Trophoblast cell (in vitro differentiated cells and primary cell): ENCODE measurements at regions not wholly inside any gene's neighbourhood (a gene's known extent, or its start where the extent isn't known, plus 50 kb on each side); places are given as distances from the start of the nearest gene placed in this dataset.

Experiments
- DNase-seq, 2 donors: peaks; one replicate each; pipeline ENCODE4 v3.0.0-alpha.2; 2016
- H2AFZ ChIP-seq: 2 replicates; pipeline ENCODE4 v1.6.1; 2013; ENCODE audit warnings: low read length, moderate library complexity, mild to moderate bottlenecking; ENCODE audit not compliant: insufficient read depth, poor library complexity
- H2AK5ac ChIP-seq: 2 replicates; pipeline ENCODE4 v1.6.1; 2013; ENCODE audit warnings: mild to moderate bottlenecking, low read length
- H2BK120ac ChIP-seq: 2 replicates; pipeline ENCODE4 v1.6.1; 2013; ENCODE audit warnings: low read length, mild to moderate bottlenecking, moderate library complexity; ENCODE audit not compliant: insufficient read depth, poor library complexity
- H2BK12ac ChIP-seq: 2 replicates; pipeline ENCODE4 v1.6.1; 2013; ENCODE audit warnings: mild to moderate bottlenecking, low read length, moderate library complexity
- H2BK5ac ChIP-seq: 2 replicates; pipeline ENCODE4 v1.6.1; 2013; ENCODE audit warnings: low read length, low read depth, moderate library complexity, mild to moderate bottlenecking; ENCODE audit not compliant: poor library complexity
- H3K14ac ChIP-seq: 2 replicates; pipeline ENCODE4 v1.6.1; 2013; ENCODE audit warnings: mild to moderate bottlenecking, low read length
- H3K18ac ChIP-seq: 2 replicates; pipeline ENCODE4 v1.6.1; 2013; ENCODE audit warnings: mild to moderate bottlenecking, low read length
- H3K23ac ChIP-seq: 2 replicates; pipeline ENCODE4 v1.6.1; 2013; ENCODE audit warnings: low read length
- H3K27ac ChIP-seq: 2 replicates; pipeline ENCODE4 v1.5.1; 2013; ENCODE audit warnings: low read depth, mild to moderate bottlenecking, inconsistent platforms, low read length, moderate library complexity
- H3K27me3 ChIP-seq: 2 replicates; pipeline ENCODE4 v1.6.1; 2013; ENCODE audit warnings: inconsistent platforms, mild to moderate bottlenecking, low read length, moderate library complexity; ENCODE audit not compliant: insufficient read depth
- H3K36me3 ChIP-seq, 2 experiments: 1 replicate in 1 of 2; 2 replicates in 1 of 2; pipeline ENCODE4 v1.6.1; 2013; ENCODE audit warnings: low read length in 2 of 2, mild to moderate bottlenecking in 2 of 2, moderate library complexity in 1 of 2; ENCODE audit not compliant: insufficient read depth in 2 of 2, control insufficient read depth in 1 of 2
- H3K4ac ChIP-seq: 2 replicates; pipeline ENCODE4 v1.6.1; 2013; ENCODE audit warnings: low read depth, mild to moderate bottlenecking, low read length, moderate library complexity
- H3K4me1 ChIP-seq, 2 experiments: 1 replicate in 1 of 2; 2 replicates in 1 of 2; pipeline ENCODE4 v1.6.1; 2013; ENCODE audit warnings: low read length in 2 of 2, mild to moderate bottlenecking in 2 of 2, moderate library complexity in 1 of 2; ENCODE audit not compliant: insufficient read depth in 2 of 2, control insufficient read depth in 1 of 2
- H3K4me2 ChIP-seq: 2 replicates; pipeline ENCODE4 v1.6.1; 2013; ENCODE audit warnings: inconsistent platforms, mild to moderate bottlenecking, low read length, moderate library complexity
- H3K4me3 ChIP-seq: 2 replicates; pipeline ENCODE4 v1.5.1; 2013; ENCODE audit warnings: mild to moderate bottlenecking, low read depth, low read length, inconsistent platforms
- H3K79me1 ChIP-seq: one replicate; pipeline ENCODE4 v1.6.1; 2013; ENCODE audit warnings: low read length
- H3K79me2 ChIP-seq: 2 replicates; pipeline ENCODE4 v1.6.1; 2013; ENCODE audit warnings: low read length, mild to moderate bottlenecking; ENCODE audit not compliant: control insufficient read depth, insufficient read depth, poor library complexity
- H3K9ac ChIP-seq: 2 replicates; pipeline ENCODE4 v1.6.1; 2013; ENCODE audit warnings: mild to moderate bottlenecking, low read length
- H3K9me3 ChIP-seq: 2 replicates; pipeline ENCODE4 v1.6.1; 2013; ENCODE audit warnings: low read depth, mild to moderate bottlenecking, control low read depth, inconsistent platforms, low read length; ENCODE audit not compliant: insufficient read depth
- H4K12ac ChIP-seq: 2 replicates; pipeline ENCODE4 v1.6.1; 2013; ENCODE audit warnings: low read depth, mild to moderate bottlenecking, low read length, moderate library complexity
- H4K8ac ChIP-seq: 2 replicates; pipeline ENCODE4 v1.6.1; 2013; ENCODE audit warnings: low read depth, mild to moderate bottlenecking, low read length, moderate library complexity
- H4K91ac ChIP-seq: one replicate; pipeline ENCODE4 v1.6.1; 2013; ENCODE audit warnings: low read depth, mild to moderate bottlenecking, low read length, moderate library complexity
- WGBS: extraction: QIAGEN DNeasy Blood & Tissue Kit; methylation state at CpG from one replicate; pipeline ENCODE4 v1.1.7; 2013; ENCODE audit warnings: missing lambda C conversion rate; ENCODE audit not compliant: insufficient read length, insufficient coverage; ENCODE audit errors: extremely low coverage; 5-methylcytosine and 5-hydroxymethylcytosine counted together

- Histone ChIP-seq H2AK5ac (no peak overlapping the region), H3K36me3 (no peaks in the 10 kb centered on the region), H3K23ac (no peak overlapping the region), H4K12ac (no peak overlapping the region), H4K91ac (no peak overlapping the region), H3K4me2 (no peak overlapping the region), H2BK12ac (no peak overlapping the region), H3K4me3 (no peak overlapping the region), H3K4ac (no peak overlapping the region), H3K79me2 (no peaks in the 10 kb centered on the region), H2BK120ac (no peak overlapping the region), H3K9ac (no peak overlapping the region), H3K27me3 (no peaks in the 10 kb centered on the region), H4K8ac (no peak overlapping the region), H3K4me1 (no peaks in the 10 kb centered on the region), H3K27ac (no peak overlapping the region), H3K9me3 (no peaks in the 10 kb centered on the region), H2BK5ac (no peak overlapping the region), H3K18ac (no peak overlapping the region), H3K79me1 (no peaks in the 10 kb centered on the region), H3K14ac (no peak overlapping the region), H2AFZ (no peak overlapping the region)
- DNase-seq: peak; percentile 8 to 59
- no CpG with 5 or more reads among the region's 2 CpGs for WGBS
Observed at GRCh38 chr16:49158029-49158642, 123.5 kb downstream of the CBLN1 start.

- H2AK5ac ChIP-seq: no peak overlapping the region
- H3K27ac ChIP-seq: no peak overlapping the region
- H3K4ac ChIP-seq: no peak overlapping the region
- H3K4me2 ChIP-seq: no peak overlapping the region
- H2BK120ac ChIP-seq: no peak overlapping the region
- H3K27me3 ChIP-seq: no peaks in the 10 kb centered on the region
- no peaks in the 10 kb centered on the region for H3K79me1 ChIP-seq
- no peak overlapping the region for H4K12ac ChIP-seq
- no peak overlapping the region for H2AFZ ChIP-seq
- H3K9me3 ChIP-seq: peaks cover 3% of the 10 kb centered on the region
- DNase-seq: no peak
- H2BK12ac ChIP-seq: no peak overlapping the region
- no peak overlapping the region for H3K14ac ChIP-seq
- peak overlapping the region; percentile 33 for H3K9ac ChIP-seq
- H3K4me3 ChIP-seq: no peak overlapping the region
- no peak overlapping the region for H4K91ac ChIP-seq
- no peak overlapping the region for H4K8ac ChIP-seq
- H3K36me3 ChIP-seq: no peaks in the 10 kb centered on the region
- H3K4me1 ChIP-seq: no peaks in the 10 kb centered on the region
- WGBS: no CpG with 5 or more reads among the region's 2 CpGs
- peak overlapping the region; percentile 31 for H3K23ac ChIP-seq
- H3K79me2 ChIP-seq: no peaks in the 10 kb centered on the region
- H2BK5ac ChIP-seq: no peak overlapping the region
- no peak overlapping the region for H3K18ac ChIP-seq
Observed at GRCh38 chr16:49150341-49150740, 131.3 kb downstream of the CBLN1 start.

GRCh38 chr16:49148410-49148809, 133.2 kb downstream of the CBLN1 start:
- WGBS: no CpG with 5 or more reads among the region's 4 CpGs
- Histone ChIP-seq H2AK5ac (no peak overlapping the region), H3K4me2 (no peak overlapping the region), H4K8ac (no peak overlapping the region), H3K4ac (no peak overlapping the region), H2BK5ac (no peak overlapping the region), H3K4me3 (no peak overlapping the region), H3K27ac (no peak overlapping the region), H3K27me3 (no peaks in the 10 kb centered on the region), H3K9ac (no peak overlapping the region), H3K79me1 (no peaks in the 10 kb centered on the region), H4K12ac (no peak overlapping the region), H3K79me2 (no peaks in the 10 kb centered on the region), H3K9me3 (peaks cover 3% of the 10 kb centered on the region), H3K36me3 (no peaks in the 10 kb centered on the region), H3K18ac (no peak overlapping the region), H2BK120ac (no peak overlapping the region), H3K23ac (no peak overlapping the region), H2AFZ (no peak overlapping the region), H2BK12ac (no peak overlapping the region), H4K91ac (no peak overlapping the region), H3K14ac (no peak overlapping the region), H3K4me1 (no peaks in the 10 kb centered on the region)
- no peak for DNase-seq

DNA sequence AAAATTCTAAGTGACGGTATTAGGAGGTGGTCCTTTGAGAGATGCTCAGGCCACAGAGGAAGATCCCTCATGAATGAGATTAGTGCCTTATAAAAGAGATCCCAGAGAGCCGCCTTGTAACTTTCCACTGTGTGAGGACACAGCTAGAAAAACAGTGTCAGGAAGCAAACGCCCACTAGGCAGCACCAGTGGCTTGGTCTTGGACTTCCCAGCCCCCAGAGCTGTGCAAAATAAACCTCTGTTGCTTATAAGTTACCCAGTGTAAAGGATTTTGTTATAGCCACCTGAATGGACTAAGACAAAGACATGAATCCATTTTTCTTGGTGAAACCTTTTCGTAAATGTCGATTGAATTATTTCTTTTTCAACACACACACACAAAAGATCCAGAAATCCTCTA, 141.0 kb downstream of the CBLN1 start:
- Histone ChIP-seq H3K79me2 (no peaks in the 10 kb centered on the region), H3K4me3 (no peak overlapping the region), H2AFZ (no peak overlapping the region), H2BK120ac (no peak overlapping the region), H4K8ac (no peak overlapping the region), H3K23ac (no peak overlapping the region), H4K12ac (no peak overlapping the region), H3K4me1 (no peaks in the 10 kb centered on the region), H3K36me3 (no peaks in the 10 kb centered on the region), H2BK12ac (no peak overlapping the region), H4K91ac (no peak overlapping the region), H3K27me3 (no peaks in the 10 kb centered on the region), H3K4ac (no peak overlapping the region), H3K18ac (no peak overlapping the region), H2AK5ac (no peak overlapping the region), H2BK5ac (no peak overlapping the region), H3K79me1 (no peaks in the 10 kb centered on the region), H3K4me2 (no peak overlapping the region), H3K9me3 (no peaks in the 10 kb centered on the region), H3K14ac (no peak overlapping the region), H3K27ac (no peak overlapping the region), H3K9ac (no peak overlapping the region)
- DNase-seq: no peak
- WGBS: no CpG with 5 or more reads among the region's 5 CpGs
